Spleen (tissue), 11 donors: ENCODE measurements at regions not wholly inside any gene's neighbourhood (a gene's known extent, or its start where the extent isn't known, plus 50 kb on each side); places are given as distances from the start of the nearest gene placed in this dataset.

ENCODE experiments used
- DNase-seq: peaks from one replicate; pipeline ENCODE4 v3.0.0-alpha.2; 2020
- H3K27ac ChIP-seq, 8 donors: fragments of 200-600 bp; sonication (generic) in 7 of 8; 1 replicate in 4 of 8; 2 replicates in 4 of 8; pipeline versions ENCODE4 v1.5.0 to v1.8.0; 2016 to 2021; ENCODE audit warnings: inconsistent platforms in 4 of 8, mild to moderate bottlenecking in 4 of 8, moderate library complexity in 1 of 8
- H3K27me3 ChIP-seq, 7 donors: fragments of 200-600 bp; sonication (generic) in 6 of 7; replicated peaks in 1 of 7; 1 replicate in 4 of 7; 2 replicates in 3 of 7; pipeline versions ENCODE4 v1.5.0 to v1.8.0; 2016 to 2021; ENCODE audit warnings: inconsistent platforms in 3 of 7, mild to moderate bottlenecking in 1 of 7
- H3K36me3 ChIP-seq, 6 donors: fragments of 200-600 bp; sonication (generic) in 5 of 6; 1 replicate in 4 of 6; 2 replicates in 2 of 6; pipeline versions ENCODE4 v1.5.0 to v1.8.0; 2016 to 2021; ENCODE audit warnings: inconsistent platforms in 2 of 6
- H3K4me1 ChIP-seq, 6 donors: fragments of 200-600 bp; sonication (generic) in 5 of 6; 1 replicate in 3 of 6; 2 replicates in 3 of 6; pipeline versions ENCODE4 v1.5.0 to v1.8.0; 2016 to 2021; ENCODE audit warnings: inconsistent platforms in 3 of 6
- H3K4me3 ChIP-seq, 8 donors: fragments of 200-600 bp; sonication (generic) in 7 of 8; 1 replicate in 4 of 8; 2 replicates in 4 of 8; pipeline versions ENCODE4 v1.5.0 to v1.8.0; 2016 to 2021; ENCODE audit warnings: inconsistent platforms in 4 of 8, mild to moderate bottlenecking in 4 of 8, moderate library complexity in 2 of 8
- H3K9me3 ChIP-seq, 8 donors: fragments of 200-600 bp; sonication (generic) in 7 of 8; 1 replicate in 4 of 8; 2 replicates in 4 of 8; pipeline versions ENCODE4 v1.5.0 to v1.8.0; 2016 to 2021; ENCODE audit warnings: inconsistent platforms in 4 of 8
- POLR2A ChIP-seq, 3 donors: fragments of 450-650 bp; IDR thresholded peaks; one replicate each; pipeline ENCODE4 v1.5.1; 2017; ENCODE audit warnings: antibody characterized with exemption in 3 of 3, mild to moderate bottlenecking in 1 of 3
- POLR2AphosphoS5 ChIP-seq, 3 donors: sonication (generic); formaldehyde crosslinking; IDR thresholded peaks; one replicate each; pipeline ENCODE4 v1.5.1; 2017; ENCODE audit warnings: antibody characterized with exemption in 3 of 3
- WGBS, 5 donors: extraction: QIAGEN DNeasy Blood & Tissue Kit in 3 of 5; methylation state at CpG; one replicate each; pipeline versions ENCODE4 v1.1.5 to v1.1.7; 2013 to 2018; 5-methylcytosine and 5-hydroxymethylcytosine counted together
- intact Hi-C: fragments of 100-400 bp; cut with DNase I; formaldehyde crosslinking; loops from one replicate; pipeline ENCODE4 v1.15.0; 2023; ENCODE audit warnings: low total_unique reads
- TF ChIP-seq, protein P1 (sequence below), 11 experiments: fragments of 200-600 bp in 7 of 11; fragments of 450-650 bp in 4 of 11; sonication (generic) in 4 of 11; IDR thresholded peaks in 8 of 11; conservative IDR thresholded peaks in 3 of 11; 1 replicate in 7 of 11; 2 replicates in 4 of 11; pipeline versions ENCODE4 v1.4.0 to v1.8.0; 2016 to 2021; ENCODE audit warnings: antibody characterized with exemption in 11 of 11, inconsistent platforms in 4 of 11, mild to moderate bottlenecking in 1 of 11
- donor health status: healthy with polysubstance abuse.
- donor health status: DM: no; HTN: no; CAD: no; lungs with moderate emphysema.
- donor health status: DM: no; HTN: no; CAD: no.
- donor health status: Bipolar disorder and iron deficiency.
- donor health status: healthy.
- donor health status: DM: no; HTN: no; CAD: no.
- donor health status: DM: yes; HTN: yes; CAD: no.

DNA sequence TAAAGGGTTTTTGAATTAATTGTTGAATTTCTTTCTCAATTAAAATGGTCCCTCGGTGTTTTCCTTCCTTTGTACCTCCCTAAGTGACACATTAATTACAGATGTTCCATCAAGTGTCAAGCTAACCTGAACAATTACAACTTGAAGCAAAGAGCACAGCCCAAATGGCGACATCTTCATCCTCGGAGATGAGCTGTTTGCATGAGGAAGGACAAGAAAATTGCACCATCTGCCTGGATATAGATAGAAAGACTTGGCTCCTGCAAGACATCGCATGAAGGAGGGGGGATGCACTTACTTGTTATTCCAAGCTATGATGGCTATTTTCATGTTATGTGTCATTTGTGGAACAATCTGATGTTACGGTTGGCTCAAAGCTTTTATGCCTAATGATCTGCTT, 86.4 kb upstream of the ZKSCAN2 start:
- Histone ChIP-seq H3K4me3 (no peak overlapping the region), H3K9me3 (peaks cover 0 to 10% (median 0%) of the 10 kb centered on the region in 8 donors), H3K4me1 (no peaks in the 10 kb centered on the region), H3K27me3 (peaks cover 0 to 21% (median 0%) of the 10 kb centered on the region in 7 donors), H3K27ac (no peak overlapping the region), H3K36me3 (no peaks in the 10 kb centered on the region)
- DNase-seq = no peak
- 69 to 87% (median 80%) methylated on average over 5 of the region's 5 CpGs for WGBS, 5 donors
- intact Hi-C loops = no loop called here
- TF ChIP-seq POLR2A (IDR thresholded peaks at IDR 0.05) (no peak), POLR2AphosphoS5 (IDR thresholded peaks at IDR 0.05) (no peak)
- TF ChIP-seq, protein P1, sequence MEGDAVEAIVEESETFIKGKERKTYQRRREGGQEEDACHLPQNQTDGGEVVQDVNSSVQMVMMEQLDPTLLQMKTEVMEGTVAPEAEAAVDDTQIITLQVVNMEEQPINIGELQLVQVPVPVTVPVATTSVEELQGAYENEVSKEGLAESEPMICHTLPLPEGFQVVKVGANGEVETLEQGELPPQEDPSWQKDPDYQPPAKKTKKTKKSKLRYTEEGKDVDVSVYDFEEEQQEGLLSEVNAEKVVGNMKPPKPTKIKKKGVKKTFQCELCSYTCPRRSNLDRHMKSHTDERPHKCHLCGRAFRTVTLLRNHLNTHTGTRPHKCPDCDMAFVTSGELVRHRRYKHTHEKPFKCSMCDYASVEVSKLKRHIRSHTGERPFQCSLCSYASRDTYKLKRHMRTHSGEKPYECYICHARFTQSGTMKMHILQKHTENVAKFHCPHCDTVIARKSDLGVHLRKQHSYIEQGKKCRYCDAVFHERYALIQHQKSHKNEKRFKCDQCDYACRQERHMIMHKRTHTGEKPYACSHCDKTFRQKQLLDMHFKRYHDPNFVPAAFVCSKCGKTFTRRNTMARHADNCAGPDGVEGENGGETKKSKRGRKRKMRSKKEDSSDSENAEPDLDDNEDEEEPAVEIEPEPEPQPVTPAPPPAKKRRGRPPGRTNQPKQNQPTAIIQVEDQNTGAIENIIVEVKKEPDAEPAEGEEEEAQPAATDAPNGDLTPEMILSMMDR (IDR thresholded peaks at IDR 0.05 in 8 of 11, conservative IDR thresholded peaks at IDR 0.05 in 3 of 11) = no peak

DNA sequence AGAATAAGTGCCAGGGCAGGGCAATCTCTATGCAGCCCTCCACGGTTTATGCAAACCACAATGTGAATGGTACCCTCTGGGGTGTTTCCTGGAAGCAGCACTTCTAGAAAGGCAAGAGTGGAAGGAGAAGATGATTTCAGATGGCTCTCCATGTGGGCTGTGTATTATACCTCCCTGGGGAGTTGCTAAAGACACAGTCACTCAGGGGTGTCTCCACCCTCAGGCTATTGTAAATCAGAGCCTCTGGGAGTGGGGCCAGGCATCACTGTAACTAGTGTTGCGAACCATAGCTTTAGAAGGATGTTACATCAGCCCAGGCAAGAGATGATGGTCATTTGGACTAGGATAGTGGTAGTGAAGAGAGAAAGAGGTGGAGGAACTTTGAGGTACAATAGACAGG, 83.3 kb upstream of the ZKSCAN2 start:
- intact Hi-C loops = no loop called here
- peaks cover 0 to 4% (median 0%) of the 10 kb centered on the region in 8 donors for H3K9me3 ChIP-seq
- no peak overlapping the region for H3K4me3 ChIP-seq
- no peak overlapping the region for H3K27ac ChIP-seq
- no peaks in the 10 kb centered on the region for H3K4me1 ChIP-seq
- TF ChIP-seq, protein P1 (IDR thresholded peaks at IDR 0.05 in 8 of 11, conservative IDR thresholded peaks at IDR 0.05 in 3 of 11) = no peak
- no peak for TF ChIP-seq POLR2A (IDR thresholded peaks at IDR 0.05)
- TF ChIP-seq POLR2AphosphoS5 (IDR thresholded peaks at IDR 0.05) = no peak
- peaks cover 0 to 7% (median 0%) of the 10 kb centered on the region in 7 donors for H3K27me3 ChIP-seq
- H3K36me3 ChIP-seq = no peaks in the 10 kb centered on the region
- DNase-seq = no peak
- WGBS, 5 donors = 54 to 75% (median 63%) methylated on average over 2 of the region's 2 CpGs

DNA sequence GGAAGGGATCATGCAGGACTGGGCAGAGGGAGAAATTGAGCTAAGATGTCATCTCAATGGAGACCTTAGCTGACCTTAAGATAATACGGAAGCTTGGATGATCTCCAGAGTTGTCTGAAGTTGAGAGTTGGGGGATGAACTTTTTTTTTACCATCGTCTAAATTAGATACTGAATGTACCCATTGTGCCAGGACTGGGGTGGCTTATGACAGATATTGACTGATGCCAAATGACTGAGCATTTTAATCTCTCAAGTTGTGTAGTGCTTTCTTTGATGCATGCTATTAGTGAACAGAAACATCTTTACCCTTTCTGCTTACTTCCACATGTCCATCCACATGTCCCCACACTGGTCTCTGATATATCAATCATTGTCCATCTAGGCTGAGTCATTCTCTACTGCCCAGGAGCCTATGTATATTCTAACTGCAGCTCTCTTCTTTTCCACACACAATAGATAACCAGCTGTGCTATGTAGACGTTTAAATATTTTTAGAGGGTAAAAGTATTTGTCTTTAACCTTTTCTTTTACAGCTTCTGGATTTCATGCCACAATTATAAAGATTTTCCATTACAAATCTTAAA, 60.2 kb upstream of the ZKSCAN2 start:
- H3K27ac ChIP-seq = no peak overlapping the region
- H3K9me3 ChIP-seq = peaks cover 0 to 80% (median 48%) of the 10 kb centered on the region in 8 donors
- WGBS, 5 donors = 60 to 77% (median 67%) methylated on average over 3 of the region's 3 CpGs
- peaks cover 0 to 3% (median 0%) of the 10 kb centered on the region in 7 donors for H3K27me3 ChIP-seq
- DNase-seq = no peak
- no peak for TF ChIP-seq POLR2AphosphoS5 (IDR thresholded peaks at IDR 0.05)
- TF ChIP-seq, protein P1 (IDR thresholded peaks at IDR 0.05 in 8 of 11, conservative IDR thresholded peaks at IDR 0.05 in 3 of 11) = no peak
- TF ChIP-seq POLR2A (IDR thresholded peaks at IDR 0.05) = no peak
- no peak overlapping the region for H3K4me3 ChIP-seq
- intact Hi-C loops = no loop called here
- H3K4me1 ChIP-seq = no peaks in the 10 kb centered on the region
- H3K36me3 ChIP-seq = no peaks in the 10 kb centered on the region

DNA sequence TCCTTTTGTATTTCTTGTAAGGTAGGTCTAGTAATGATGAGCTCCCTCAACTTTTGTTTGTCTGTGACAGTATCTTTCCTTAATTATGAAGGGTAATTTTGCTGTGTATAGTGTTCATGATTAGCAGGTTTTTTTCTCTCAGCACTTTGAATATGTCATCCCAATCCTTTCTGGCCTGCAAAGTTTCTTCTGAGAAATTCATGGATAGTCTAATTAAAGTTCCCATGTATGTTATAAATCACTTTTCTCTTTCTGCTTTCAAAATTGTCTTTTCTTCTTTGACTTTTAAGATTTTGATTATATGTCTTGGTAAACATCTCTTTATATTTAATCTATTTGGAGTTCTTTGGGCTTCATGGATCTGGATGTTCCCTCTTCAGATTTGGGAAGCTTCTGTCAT, 54.3 kb upstream of the ZKSCAN2 start:
- Histone ChIP-seq H3K9me3 (peaks cover 3 to 70% (median 40%) of the 10 kb centered on the region in 8 donors), H3K4me3 (no peak overlapping the region), H3K27me3 (no peaks in the 10 kb centered on the region), H3K36me3 (no peaks in the 10 kb centered on the region), H3K27ac (no peak overlapping the region), H3K4me1 (no peaks in the 10 kb centered on the region)
- intact Hi-C loops = no loop called here
- no peak for DNase-seq
- TF ChIP-seq, protein P1 (IDR thresholded peaks at IDR 0.05 in 8 of 11, conservative IDR thresholded peaks at IDR 0.05 in 3 of 11) = no peak
- TF ChIP-seq POLR2A (IDR thresholded peaks at IDR 0.05) (no peak), POLR2AphosphoS5 (IDR thresholded peaks at IDR 0.05) (no peak)
